Ascending aorta (tissue), 2 donors: ENCODE measurements at regions not wholly inside any gene's neighbourhood (a gene's known extent, or its start where the extent isn't known, plus 50 kb on each side); places are given as distances from the start of the nearest gene placed in this dataset.

ENCODE experiments used
- DNase-seq, 2 donors: peaks; one replicate each; pipeline ENCODE4 v3.0.0-alpha.2; 2019; ENCODE audit warnings: low spot score in 2 of 2
- H3K27ac ChIP-seq, 2 donors: fragments of 200-600 bp; sonication (generic); one replicate each; pipeline ENCODE4 v1.5.1; 2016 to 2017; ENCODE audit warnings: mild to moderate bottlenecking in 1 of 2
- H3K27me3 ChIP-seq: fragments of 200-600 bp; sonication (generic); one replicate; pipeline ENCODE4 v1.5.1; 2017
- H3K36me3 ChIP-seq, 2 donors: fragments of 200-600 bp; sonication (generic); one replicate each; pipeline ENCODE4 v1.5.1; 2016
- H3K4me1 ChIP-seq, 2 donors: fragments of 200-600 bp; sonication (generic); one replicate each; pipeline ENCODE4 v1.5.1; 2016 to 2017; ENCODE audit warnings: mild to moderate bottlenecking in 1 of 2
- H3K4me3 ChIP-seq, 2 donors: fragments of 200-600 bp; sonication (generic); one replicate each; pipeline ENCODE4 v1.5.1; 2016 to 2017; ENCODE audit warnings: mild to moderate bottlenecking in 1 of 2
- H3K9me3 ChIP-seq, 2 donors: fragments of 200-600 bp; sonication (generic); one replicate each; pipeline ENCODE4 v1.5.1; 2016
- intact Hi-C: fragments of 100-400 bp; cut with DNase I; formaldehyde crosslinking; loops from one replicate; pipeline ENCODE4 v1.15.1; 2023
- TF ChIP-seq, protein P1 (sequence below), 3 experiments: fragments of 200-600 bp in 2 of 3; fragments of 450-650 bp in 1 of 3; sonication (generic) in 2 of 3; IDR thresholded peaks; one replicate each; pipeline ENCODE4 v1.5.1; 2016 to 2019; ENCODE audit warnings: antibody characterized with exemption in 3 of 3, mild to moderate bottlenecking in 1 of 3, moderate library complexity in 1 of 3

DNA sequence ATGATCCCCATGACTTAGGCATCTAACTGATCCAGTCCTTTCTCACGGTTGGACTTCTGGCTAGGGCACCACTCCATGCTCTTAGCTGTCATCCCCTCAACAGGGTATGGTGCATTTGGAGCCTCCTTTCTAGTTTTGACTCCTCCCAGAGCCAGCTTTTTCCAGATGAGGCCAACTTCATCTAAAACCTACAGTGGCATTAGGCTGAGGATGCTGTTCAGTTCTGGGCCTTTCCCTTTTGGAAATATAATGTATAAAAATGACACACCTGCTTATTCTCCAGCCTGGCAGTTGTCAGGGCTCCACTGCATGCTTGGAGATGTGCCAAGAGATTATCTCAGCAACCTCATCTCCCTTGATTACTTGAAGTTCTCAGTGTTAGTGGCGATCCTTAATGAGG, 239.7 kb downstream of the EMP1 start:
- no peak overlapping the region for H3K27ac ChIP-seq
- H3K27me3 ChIP-seq, result no peaks in the 10 kb centered on the region
- no peaks in the 10 kb centered on the region for H3K36me3 ChIP-seq
- no peaks in the 10 kb centered on the region for H3K4me1 ChIP-seq
- no peak for DNase-seq
- no peaks in the 10 kb centered on the region for H3K9me3 ChIP-seq
- TF ChIP-seq, protein P1, sequence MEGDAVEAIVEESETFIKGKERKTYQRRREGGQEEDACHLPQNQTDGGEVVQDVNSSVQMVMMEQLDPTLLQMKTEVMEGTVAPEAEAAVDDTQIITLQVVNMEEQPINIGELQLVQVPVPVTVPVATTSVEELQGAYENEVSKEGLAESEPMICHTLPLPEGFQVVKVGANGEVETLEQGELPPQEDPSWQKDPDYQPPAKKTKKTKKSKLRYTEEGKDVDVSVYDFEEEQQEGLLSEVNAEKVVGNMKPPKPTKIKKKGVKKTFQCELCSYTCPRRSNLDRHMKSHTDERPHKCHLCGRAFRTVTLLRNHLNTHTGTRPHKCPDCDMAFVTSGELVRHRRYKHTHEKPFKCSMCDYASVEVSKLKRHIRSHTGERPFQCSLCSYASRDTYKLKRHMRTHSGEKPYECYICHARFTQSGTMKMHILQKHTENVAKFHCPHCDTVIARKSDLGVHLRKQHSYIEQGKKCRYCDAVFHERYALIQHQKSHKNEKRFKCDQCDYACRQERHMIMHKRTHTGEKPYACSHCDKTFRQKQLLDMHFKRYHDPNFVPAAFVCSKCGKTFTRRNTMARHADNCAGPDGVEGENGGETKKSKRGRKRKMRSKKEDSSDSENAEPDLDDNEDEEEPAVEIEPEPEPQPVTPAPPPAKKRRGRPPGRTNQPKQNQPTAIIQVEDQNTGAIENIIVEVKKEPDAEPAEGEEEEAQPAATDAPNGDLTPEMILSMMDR (IDR thresholded peaks at IDR 0.05), result no peak
- intact Hi-C loops, result no loop called here
- H3K4me3 ChIP-seq, result no peak overlapping the region

DNA sequence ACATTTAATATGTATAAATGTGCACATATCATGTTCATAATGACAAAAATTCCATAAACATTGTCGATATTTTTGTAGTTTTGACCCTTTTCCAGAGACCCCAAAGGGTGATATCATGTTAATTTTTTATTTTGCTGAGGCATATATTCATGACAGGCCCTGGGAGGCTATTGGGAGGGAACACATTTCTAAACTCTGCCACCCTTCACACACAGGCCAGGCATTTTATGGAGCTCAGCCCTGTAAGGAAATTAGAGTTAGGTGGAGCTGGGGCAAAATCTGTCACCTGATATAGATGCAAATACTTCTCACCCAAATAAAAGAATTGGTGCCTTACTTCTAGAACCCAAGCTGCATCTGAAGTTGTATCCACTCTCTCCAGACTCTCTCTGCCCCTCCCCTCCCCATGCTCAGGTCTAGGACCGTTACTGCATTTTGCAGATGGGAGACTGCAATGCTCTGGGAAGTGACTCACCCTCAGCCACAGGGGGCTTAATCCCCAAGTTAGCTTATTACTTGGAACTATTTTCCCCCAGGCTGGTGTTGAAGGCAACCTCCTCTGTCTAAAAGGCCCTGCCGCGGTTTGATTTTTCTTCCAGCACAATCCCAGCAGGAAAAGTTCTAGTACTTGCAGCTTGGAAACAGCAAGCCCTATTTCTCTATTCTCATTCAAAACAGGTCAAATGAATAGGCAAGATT, 238.9 kb downstream of the EMP1 start:
- H3K27me3 ChIP-seq, result no peaks in the 10 kb centered on the region
- no peak for DNase-seq
- no peaks in the 10 kb centered on the region for H3K4me1 ChIP-seq
- TF ChIP-seq, protein P1 (IDR thresholded peaks at IDR 0.05), result no peak
- no peaks in the 10 kb centered on the region for H3K36me3 ChIP-seq
- no peak overlapping the region for H3K27ac ChIP-seq
- H3K4me3 ChIP-seq, result no peak overlapping the region
- H3K9me3 ChIP-seq, result no peaks in the 10 kb centered on the region
- intact Hi-C loops, result no loop called here

DNA sequence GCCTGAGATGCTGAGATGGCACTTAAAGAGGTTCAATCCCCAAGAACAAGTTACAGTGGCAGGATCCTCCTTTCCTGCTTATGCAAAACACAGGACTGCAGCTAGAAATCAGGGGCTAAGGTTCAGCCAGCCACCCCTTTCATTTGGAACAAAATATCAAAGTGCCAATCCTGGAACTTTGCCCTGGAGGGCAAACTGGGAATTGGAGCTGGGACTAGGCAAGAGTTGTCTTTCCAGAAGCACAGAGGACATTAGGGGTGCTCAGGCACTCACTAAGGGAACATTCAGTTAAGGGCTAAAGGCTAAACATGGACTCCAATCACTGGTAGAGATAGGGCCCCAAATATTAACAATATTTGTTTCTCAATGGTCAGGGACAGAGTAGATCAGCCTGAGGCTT, 237.2 kb downstream of the EMP1 start:
- no peaks in the 10 kb centered on the region for H3K27me3 ChIP-seq
- TF ChIP-seq, protein P1 (IDR thresholded peaks at IDR 0.05), result no peak
- H3K27ac ChIP-seq, result no peak overlapping the region
- H3K36me3 ChIP-seq, result no peaks in the 10 kb centered on the region
- DNase-seq, result no peak
- intact Hi-C loops, result no loop called here
- no peaks in the 10 kb centered on the region for H3K9me3 ChIP-seq
- H3K4me1 ChIP-seq, result no peaks in the 10 kb centered on the region
- H3K4me3 ChIP-seq, result no peak overlapping the region

DNA sequence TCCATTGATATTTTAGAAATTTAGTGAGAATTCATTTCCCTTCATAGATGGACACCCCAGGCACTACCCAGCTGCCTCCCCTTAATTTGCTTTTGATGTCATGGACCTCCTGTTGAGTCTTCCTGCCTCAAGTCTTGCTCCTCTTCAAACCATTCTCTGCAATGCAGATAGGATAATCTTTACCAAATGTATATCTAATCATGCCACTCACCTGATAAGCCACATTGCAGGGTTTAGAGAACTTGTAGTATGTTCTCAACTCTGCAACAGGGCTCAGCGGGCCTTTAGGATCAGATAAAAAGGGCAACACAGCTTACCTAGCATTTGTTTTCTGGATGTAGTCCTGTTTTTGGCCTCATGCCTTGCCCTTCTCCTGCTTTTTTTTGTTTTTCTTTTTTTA, 234.5 kb downstream of the EMP1 start:
- no peak for DNase-seq
- H3K4me3 ChIP-seq, result no peak overlapping the region
- intact Hi-C loops, result no loop called here

DNA sequence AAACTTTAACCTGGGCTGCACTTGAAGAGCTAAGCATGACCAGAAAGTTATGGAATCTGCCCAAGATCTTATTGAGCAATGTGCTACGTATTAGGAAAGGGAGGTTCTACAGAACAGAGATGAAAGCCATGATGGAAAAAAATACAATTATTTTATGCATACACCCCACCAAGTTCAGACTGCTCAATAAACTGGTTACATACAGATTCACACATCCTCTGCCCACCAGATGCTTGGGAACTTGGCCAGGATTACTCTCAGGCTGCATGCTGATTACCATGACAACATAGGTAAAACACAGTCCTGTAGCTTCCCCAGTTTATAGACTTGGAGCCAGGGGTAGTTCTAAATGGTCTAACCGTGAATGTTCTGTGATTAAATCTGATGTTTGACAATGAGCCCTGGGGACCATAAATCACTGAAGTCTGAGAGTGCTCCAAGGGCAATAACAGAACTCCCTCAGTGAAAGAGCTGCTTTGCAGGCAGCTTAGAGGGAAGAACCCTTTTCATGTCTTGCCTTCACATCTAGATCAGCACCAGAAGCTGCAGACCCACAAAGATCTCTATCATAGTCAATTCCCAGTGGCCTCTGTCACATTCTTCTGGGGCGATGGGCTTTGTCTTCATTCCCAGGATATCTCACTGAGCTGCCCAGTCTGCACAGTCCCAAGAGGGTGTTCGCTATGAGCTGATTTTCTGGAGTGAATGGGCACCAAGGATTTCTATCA, 232.2 kb downstream of the EMP1 start:
- intact Hi-C loops, result no loop called here
- no peaks in the 10 kb centered on the region for H3K4me1 ChIP-seq
- TF ChIP-seq, protein P1 (IDR thresholded peaks at IDR 0.05), result no peak
- H3K9me3 ChIP-seq, result no peaks in the 10 kb centered on the region
- DNase-seq, result no peak
- H3K27me3 ChIP-seq, result no peaks in the 10 kb centered on the region
- no peaks in the 10 kb centered on the region for H3K36me3 ChIP-seq
- H3K4me3 ChIP-seq, result no peak overlapping the region
- H3K27ac ChIP-seq, result no peak overlapping the region

More for the DNA sequence above, 234.5 kb downstream of the EMP1 start:
- Histone ChIP-seq H3K27me3 (no peaks in the 10 kb centered on the region), H3K9me3 (no peaks in the 10 kb centered on the region), H3K36me3 (no peaks in the 10 kb centered on the region), H3K4me1 (no peaks in the 10 kb centered on the region), H3K27ac (no peak overlapping the region)
- TF ChIP-seq, protein P1 (IDR thresholded peaks at IDR 0.05), result no peak
